IMR-90 (cell line): ENCODE measurements at regions not wholly inside any gene's neighbourhood (a gene's known extent, or its start where the extent isn't known, plus 50 kb on each side); places are given as distances from the start of the nearest gene placed in this dataset.

ENCODE experiments used
- ATAC-seq: fragments of 200-7000 bp; cut with Tn5 transposase; 2 replicates; pipeline ENCODE4 v1.9.1; 2020; ENCODE audit warnings: low read depth, mild to moderate bottlenecking, moderate library complexity
- BruUV-seq: library from RNA; stranded (reverse); fragments of 400-500 nt; replicated peaks from 2 replicates; lab custom pipeline; 2021; lab: Mats Ljungman, UMichigan
- CTCF ChIA-PET: fragments of 300-600 bp; formaldehyde crosslinking; extraction: SDS; loops from one replicate; lab custom pipeline; 2021; ENCODE audit warnings: antibody characterized with exemption; lab: Yijun Ruan, JAX
- POLR2A ChIA-PET: fragments of 300-600 bp; sonication (Branson Sonifier 250); formaldehyde crosslinking; loops from one replicate; lab custom pipeline; 2022; ENCODE audit warnings: antibody characterized with exemption; ENCODE audit not compliant: unreplicated experiment; lab: Charles Lee
- DNase-seq: peaks from one replicate; pipeline ENCODE4 v3.0.0; 2013
- H2AFZ ChIP-seq: replicated peaks from 2 replicates; pipeline ENCODE3; 2013; ENCODE audit warnings: low read length, mild to moderate bottlenecking; ENCODE audit not compliant: poor library complexity
- H2AK5ac ChIP-seq: 2 replicates; pipeline ENCODE4 v1.6.1; 2013; ENCODE audit warnings: low read depth, low read length, inconsistent platforms
- H2AK9ac ChIP-seq: replicated peaks from 2 replicates; pipeline ENCODE3; 2013; ENCODE audit warnings: mild to moderate bottlenecking, low read depth, low read length, moderate library complexity; ENCODE audit not compliant: poor library complexity
- H2BK120ac ChIP-seq: 2 replicates; pipeline ENCODE4 v1.6.1; 2013; ENCODE audit warnings: low read depth, low read length, inconsistent platforms
- H2BK15ac ChIP-seq: 3 replicates; pipeline ENCODE4 v1.6.1; 2013; ENCODE audit warnings: low read depth, low read length, inconsistent platforms
- H2BK20ac ChIP-seq: 2 replicates; pipeline ENCODE4 v1.6.1; 2013; ENCODE audit warnings: low read depth, mild to moderate bottlenecking, inconsistent platforms, low read length, moderate library complexity
- H2BK5ac ChIP-seq: 2 replicates; pipeline ENCODE4 v1.6.1; 2013; ENCODE audit warnings: mild to moderate bottlenecking, low read depth, low read length, inconsistent platforms; ENCODE audit not compliant: poor library complexity, severe bottlenecking
- H3K14ac ChIP-seq: replicated peaks from 2 replicates; pipeline ENCODE4 v1.6.1; 2013; ENCODE audit warnings: low read depth, low read length, inconsistent platforms
- H3K18ac ChIP-seq: 2 replicates; pipeline ENCODE4 v1.6.1; 2013; ENCODE audit warnings: low read depth, low read length, control low read depth
- H3K23ac ChIP-seq: 2 replicates; pipeline ENCODE4 v1.6.1; 2013; ENCODE audit warnings: low read depth, low read length, inconsistent platforms
- H3K27ac ChIP-seq: 2 replicates; pipeline ENCODE4 v1.5.1; 2013; ENCODE audit warnings: mild to moderate bottlenecking, control low read depth, low read length; ENCODE audit not compliant: insufficient read depth
- H3K27me3 ChIP-seq: 2 replicates; pipeline ENCODE4 v1.6.1; 2013; ENCODE audit warnings: low read length; ENCODE audit not compliant: control insufficient read depth, insufficient read depth
- H3K36me3 ChIP-seq: 2 replicates; pipeline ENCODE4 v1.6.1; 2013; ENCODE audit warnings: low read length, mixed read lengths; ENCODE audit not compliant: control insufficient read depth, insufficient read depth
- H3K4ac ChIP-seq: 2 replicates; pipeline ENCODE4 v1.6.1; 2013; ENCODE audit warnings: low read depth, low read length, inconsistent platforms
- H3K4me1 ChIP-seq: 2 replicates; pipeline ENCODE4 v1.6.1; 2013; ENCODE audit warnings: low read length, mixed read lengths; ENCODE audit not compliant: control insufficient read depth, insufficient read depth
- H3K4me2 ChIP-seq: 2 replicates; pipeline ENCODE4 v1.6.1; 2013; ENCODE audit warnings: low read depth, mild to moderate bottlenecking, control low read depth, low read length, moderate library complexity
- H3K4me3 ChIP-seq: 2 replicates; pipeline ENCODE4 v1.5.1; 2013; ENCODE audit warnings: low read depth, mild to moderate bottlenecking, control low read depth, low read length, moderate library complexity; ENCODE audit not compliant: insufficient read depth
- H3K56ac ChIP-seq: 2 replicates; pipeline ENCODE4 v1.6.1; 2013; ENCODE audit warnings: low read length, inconsistent platforms; ENCODE audit not compliant: insufficient read depth; ENCODE audit errors: extremely low read depth
- H3K79me1 ChIP-seq, 2 experiments: 2 replicates each; pipeline ENCODE4 v1.6.1; 2013; ENCODE audit warnings: low read length in 2 of 2, inconsistent platforms in 1 of 2, low read depth in 1 of 2
- H3K9ac ChIP-seq: 2 replicates; pipeline ENCODE4 v1.6.1; 2013; ENCODE audit warnings: low read depth, low read length, control low read depth
- H3K9me1 ChIP-seq: 2 replicates; pipeline ENCODE4 v1.6.1; 2013; ENCODE audit warnings: low read length, inconsistent platforms; ENCODE audit not compliant: insufficient read depth
- H3K9me3 ChIP-seq: 2 replicates; pipeline ENCODE4 v1.6.1; 2013; ENCODE audit warnings: low read length; ENCODE audit not compliant: control insufficient read depth, insufficient read depth
- H4K20me1 ChIP-seq: 2 replicates; pipeline ENCODE4 v1.6.1; 2013; ENCODE audit warnings: low read length, inconsistent platforms; ENCODE audit not compliant: insufficient read depth
- H4K5ac ChIP-seq: 2 replicates; pipeline ENCODE4 v1.6.1; 2013; ENCODE audit warnings: mild to moderate bottlenecking, low read depth, low read length, control low read depth
- H4K8ac ChIP-seq, 2 experiments: 2 replicates each; pipeline ENCODE4 v1.6.1; 2013; ENCODE audit warnings: low read depth in 2 of 2, low read length in 2 of 2, control low read depth in 1 of 2, inconsistent platforms in 1 of 2
- H4K91ac ChIP-seq: 2 replicates; pipeline ENCODE4 v1.6.1; 2013; ENCODE audit warnings: low read depth, low read length, inconsistent platforms; ENCODE audit not compliant: insufficient read depth
- BHLHE40 ChIP-seq: fragments of 150-350 bp; IDR thresholded peaks from 2 replicates; pipeline ENCODE4 v1.6.1; 2016; ENCODE audit warnings: mild to moderate bottlenecking, low read depth, low read length
- CEBPB ChIP-seq: IDR thresholded peaks from 2 replicates; pipeline ENCODE4 v1.6.1; 2012; ENCODE audit warnings: low read depth, low read length, improper control_type of control experiment
- CHD1 ChIP-seq: IDR thresholded peaks from 2 replicates; pipeline ENCODE4 v1.6.1; 2012; ENCODE audit warnings: low read depth, low read length, improper control_type of control experiment
- FOS ChIP-seq: fragments of 150-350 bp; IDR thresholded peaks from 2 replicates; pipeline ENCODE4 v1.6.1; 2016; ENCODE audit warnings: low read depth, low read length
- MAFK ChIP-seq: IDR thresholded peaks from 2 replicates; pipeline ENCODE4 v1.6.1; 2012; ENCODE audit warnings: low read depth, low read length, improper control_type of control experiment
- MAZ ChIP-seq: IDR thresholded peaks from 2 replicates; pipeline ENCODE4 v1.6.1; 2012; ENCODE audit warnings: low read depth, mild to moderate bottlenecking, low read length, improper control_type of control experiment, moderate library complexity, borderline replicate concordance
- NFE2L2 ChIP-seq: fragments of 150-350 bp; IDR thresholded peaks from 2 replicates; pipeline ENCODE4 v1.6.1; 2016; ENCODE audit warnings: low read depth, mild to moderate bottlenecking, low read length
- POLR2A ChIP-seq: IDR thresholded peaks from 2 replicates; pipeline ENCODE4 v1.6.1; 2012; ENCODE audit warnings: mild to moderate bottlenecking, low read depth, low read length
- RAD21 ChIP-seq: IDR thresholded peaks from 2 replicates; pipeline ENCODE4 v1.6.1; 2012; ENCODE audit warnings: low read length, improper control_type of control experiment
- RCOR1 ChIP-seq: IDR thresholded peaks from 2 replicates; pipeline ENCODE4 v1.6.1; 2012; ENCODE audit warnings: mild to moderate bottlenecking, low read length, improper control_type of control experiment; ENCODE audit not compliant: insufficient replicate concordance
- RFX5 ChIP-seq: IDR thresholded peaks from 2 replicates; pipeline ENCODE4 v1.8.0; 2012; ENCODE audit warnings: low read depth, mild to moderate bottlenecking, low read length, moderate library complexity
- SMC3 ChIP-seq: fragments of 150-350 bp; IDR thresholded peaks from 2 replicates; pipeline ENCODE4 v1.6.1; 2016; ENCODE audit warnings: low read depth, mild to moderate bottlenecking, antibody characterized with exemption, low read length, moderate library complexity
- WGBS, 2 experiments: methylation state at CpG; one replicate each; pipeline versions ENCODE4 v1.1.5 to v1.1.7; 2013; ENCODE audit warnings: missing lambda C conversion rate in 2 of 2; ENCODE audit not compliant: insufficient read length in 1 of 2; ENCODE audit errors: extremely low coverage in 2 of 2; 5-methylcytosine and 5-hydroxymethylcytosine counted together
- dilution Hi-C: fragments of 300-500 bp; cut with HindIII; formaldehyde crosslinking; loops from one replicate; pipeline ENCODE4 v1.14.3; 2018; ENCODE audit warnings: low sequenced_read_pairs; ENCODE audit not compliant: unreplicated experiment
- in situ Hi-C: fragments of 300-500 bp; cut with MboI; formaldehyde crosslinking; loops from 3 replicates; pipeline ENCODE4 v1.14.3; 2019; ENCODE audit warnings: low sequenced_read_pairs, inconsistent platforms, mixed read lengths
- intact Hi-C: fragments of 100-400 bp; cut with micrococcal nuclease; formaldehyde crosslinking; loops from 2 replicates; pipeline ENCODE4 v1.10.0; 2022
- TF ChIP-seq, protein P1 (sequence below): fragments of 150-350 bp; IDR thresholded peaks from 2 replicates; pipeline ENCODE4 v1.6.1; 2016; ENCODE audit warnings: low read depth, mild to moderate bottlenecking, low read length, moderate library complexity, borderline replicate concordance
- TF ChIP-seq, protein P2 (sequence below): fragments of 150-350 bp; IDR thresholded peaks from 2 replicates; pipeline ENCODE4 v1.6.1; 2017; ENCODE audit warnings: mild to moderate bottlenecking, antibody characterized with exemption, low read length, low read depth
- TF ChIP-seq, protein P3 (sequence below): conservative IDR thresholded peaks from 2 replicates; pipeline ENCODE4 v1.5.1; 2012; ENCODE audit warnings: mild to moderate bottlenecking, low read depth, low read length, improper control_type of control experiment

DNA sequence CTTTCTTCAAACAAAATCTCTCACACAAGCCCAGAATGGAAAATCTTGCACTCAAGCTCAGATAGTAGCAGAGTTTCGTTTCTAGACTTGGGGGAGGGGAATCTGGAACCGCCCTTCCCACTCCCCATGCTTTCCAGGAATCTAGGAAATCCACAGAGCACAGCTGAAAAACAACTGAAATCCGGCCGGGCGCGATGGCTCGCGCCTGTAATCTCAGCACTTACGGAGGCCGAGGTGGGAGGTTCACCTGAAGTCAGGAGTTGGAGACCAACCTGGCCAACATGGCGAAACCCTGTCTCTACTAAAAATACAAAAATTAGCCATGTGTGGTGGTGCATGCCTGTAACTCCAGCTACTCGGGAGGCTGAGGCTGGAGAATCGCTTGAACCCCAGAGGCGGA is 127.3 kb upstream of the SLC34A2 start:
- Histone ChIP-seq H2BK15ac (no peak overlapping the region), H4K5ac (no peak overlapping the region), H4K91ac (no peak overlapping the region), H2BK20ac (no peak overlapping the region), H2AK5ac (no peak overlapping the region), H3K14ac (no peak overlapping the region), H2BK120ac (no peak overlapping the region), H3K36me3 (no peaks in the 10 kb centered on the region), H3K9me1 (no peaks in the 10 kb centered on the region), H4K8ac (no peak overlapping the region), H2AK9ac (no peak overlapping the region), H2BK5ac (no peak overlapping the region), H3K4me1 (no peaks in the 10 kb centered on the region), H3K4ac (no peak overlapping the region), H3K27me3 (no peaks in the 10 kb centered on the region; the same call in 1 of the 2 replicates), H3K56ac (no peak overlapping the region), H3K9ac (no peak overlapping the region), H3K4me3 (no peak overlapping the region), H3K18ac (no peak overlapping the region), H3K9me3 (no peaks in the 10 kb centered on the region), H4K20me1 (no peaks in the 10 kb centered on the region), H3K23ac (no peak overlapping the region), H2AFZ (no peak overlapping the region), H3K27ac (no peak overlapping the region), H3K79me1 (no peaks in the 10 kb centered on the region), H3K4me2 (no peak overlapping the region)
- ATAC-seq (no peak), DNase-seq (no peak)
- intact Hi-C loops: no loop called here
- TF ChIP-seq CHD1 (no peak), RCOR1 (no peak), CEBPB (no peak), MAFK (no peak), NFE2L2 (no peak), RAD21 (no peak), RFX5 (no peak), MAZ (no peak), BHLHE40 (no peak), SMC3 (no peak), POLR2A (no peak), FOS (no peak)
- TF ChIP-seq, protein P1, sequence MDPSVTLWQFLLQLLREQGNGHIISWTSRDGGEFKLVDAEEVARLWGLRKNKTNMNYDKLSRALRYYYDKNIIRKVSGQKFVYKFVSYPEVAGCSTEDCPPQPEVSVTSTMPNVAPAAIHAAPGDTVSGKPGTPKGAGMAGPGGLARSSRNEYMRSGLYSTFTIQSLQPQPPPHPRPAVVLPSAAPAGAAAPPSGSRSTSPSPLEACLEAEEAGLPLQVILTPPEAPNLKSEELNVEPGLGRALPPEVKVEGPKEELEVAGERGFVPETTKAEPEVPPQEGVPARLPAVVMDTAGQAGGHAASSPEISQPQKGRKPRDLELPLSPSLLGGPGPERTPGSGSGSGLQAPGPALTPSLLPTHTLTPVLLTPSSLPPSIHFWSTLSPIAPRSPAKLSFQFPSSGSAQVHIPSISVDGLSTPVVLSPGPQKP: no peak
- TF ChIP-seq, protein P2, sequence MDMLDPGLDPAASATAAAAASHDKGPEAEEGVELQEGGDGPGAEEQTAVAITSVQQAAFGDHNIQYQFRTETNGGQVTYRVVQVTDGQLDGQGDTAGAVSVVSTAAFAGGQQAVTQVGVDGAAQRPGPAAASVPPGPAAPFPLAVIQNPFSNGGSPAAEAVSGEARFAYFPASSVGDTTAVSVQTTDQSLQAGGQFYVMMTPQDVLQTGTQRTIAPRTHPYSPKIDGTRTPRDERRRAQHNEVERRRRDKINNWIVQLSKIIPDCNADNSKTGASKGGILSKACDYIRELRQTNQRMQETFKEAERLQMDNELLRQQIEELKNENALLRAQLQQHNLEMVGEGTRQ: no peak
- TF ChIP-seq, protein P3, sequence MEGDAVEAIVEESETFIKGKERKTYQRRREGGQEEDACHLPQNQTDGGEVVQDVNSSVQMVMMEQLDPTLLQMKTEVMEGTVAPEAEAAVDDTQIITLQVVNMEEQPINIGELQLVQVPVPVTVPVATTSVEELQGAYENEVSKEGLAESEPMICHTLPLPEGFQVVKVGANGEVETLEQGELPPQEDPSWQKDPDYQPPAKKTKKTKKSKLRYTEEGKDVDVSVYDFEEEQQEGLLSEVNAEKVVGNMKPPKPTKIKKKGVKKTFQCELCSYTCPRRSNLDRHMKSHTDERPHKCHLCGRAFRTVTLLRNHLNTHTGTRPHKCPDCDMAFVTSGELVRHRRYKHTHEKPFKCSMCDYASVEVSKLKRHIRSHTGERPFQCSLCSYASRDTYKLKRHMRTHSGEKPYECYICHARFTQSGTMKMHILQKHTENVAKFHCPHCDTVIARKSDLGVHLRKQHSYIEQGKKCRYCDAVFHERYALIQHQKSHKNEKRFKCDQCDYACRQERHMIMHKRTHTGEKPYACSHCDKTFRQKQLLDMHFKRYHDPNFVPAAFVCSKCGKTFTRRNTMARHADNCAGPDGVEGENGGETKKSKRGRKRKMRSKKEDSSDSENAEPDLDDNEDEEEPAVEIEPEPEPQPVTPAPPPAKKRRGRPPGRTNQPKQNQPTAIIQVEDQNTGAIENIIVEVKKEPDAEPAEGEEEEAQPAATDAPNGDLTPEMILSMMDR: no peak
- CTCF ChIA-PET: no interaction called here
- dilution Hi-C loops: no loop called here
- BruUV-seq: no TSS peak
- 100% methylated on average over 2 of the region's 14 CpGs; no CpG with 5 or more reads in 1 of the 2 experiments for WGBS, 2 experiments
- in situ Hi-C loops: no loop called here
- POLR2A ChIA-PET: no interaction called here
